Naive B cell (primary cell): ENCODE measurements at regions not wholly inside any gene's neighbourhood (a gene's known extent, or its start where the extent isn't known, plus 50 kb on each side); places are given as distances from the start of the nearest gene placed in this dataset.
"Not testable (repeated sequence)": the region's sequence is repeated elsewhere in the genome, so short reads cannot be mapped to it uniquely, and the experiment has no call there.

Experiments used
- ATAC-seq, 2 donors: fragments of 150-1000 bp; cut with Tn5 transposase; 2 replicates each; pipeline ENCODE4 v1.10.0; 2021; ENCODE audit warnings: low read depth in 2 of 2, mild to moderate bottlenecking in 2 of 2, moderate library complexity in 2 of 2
- DNase-seq: peaks from one replicate; pipeline ENCODE4 v3.0.0; 2022
- H3K27ac Mint-ChIP-seq, 6 donors: one replicate each; pipeline ENCODE4 v1.8.0; 2020 to 2022; ENCODE audit warnings: mild to moderate bottlenecking in 6 of 6, mixed read lengths in 6 of 6, moderate library complexity in 5 of 6, inconsistent platforms in 2 of 6
- H3K27me3 Mint-ChIP-seq, 3 donors: one replicate each; pipeline ENCODE4 v1.8.0; 2021 to 2022; ENCODE audit warnings: mixed read lengths in 3 of 3, mild to moderate bottlenecking in 1 of 3
- H3K36me3 Mint-ChIP-seq, 2 donors: one replicate each; pipeline ENCODE4 v1.8.0; 2020 to 2022; ENCODE audit warnings: mixed read lengths in 2 of 2, inconsistent platforms in 1 of 2, mild to moderate bottlenecking in 1 of 2
- H3K4me1 Mint-ChIP-seq, 3 donors: one replicate each; pipeline ENCODE4 v1.8.0; 2020 to 2022; ENCODE audit warnings: mixed read lengths in 3 of 3, inconsistent platforms in 1 of 3, mild to moderate bottlenecking in 1 of 3, moderate library complexity in 1 of 3
- H3K4me3 Mint-ChIP-seq, 8 donors: one replicate each; pipeline ENCODE4 v1.8.0; 2020 to 2022; ENCODE audit warnings: mild to moderate bottlenecking in 8 of 8, mixed read lengths in 8 of 8, moderate library complexity in 8 of 8, inconsistent platforms in 2 of 8
- H3K9me3 Mint-ChIP-seq, 7 donors: one replicate each; pipeline ENCODE4 v1.8.0; 2020 to 2022; ENCODE audit warnings: mixed read lengths in 7 of 7, mild to moderate bottlenecking in 5 of 7, inconsistent platforms in 2 of 7, moderate library complexity in 1 of 7

DNA sequence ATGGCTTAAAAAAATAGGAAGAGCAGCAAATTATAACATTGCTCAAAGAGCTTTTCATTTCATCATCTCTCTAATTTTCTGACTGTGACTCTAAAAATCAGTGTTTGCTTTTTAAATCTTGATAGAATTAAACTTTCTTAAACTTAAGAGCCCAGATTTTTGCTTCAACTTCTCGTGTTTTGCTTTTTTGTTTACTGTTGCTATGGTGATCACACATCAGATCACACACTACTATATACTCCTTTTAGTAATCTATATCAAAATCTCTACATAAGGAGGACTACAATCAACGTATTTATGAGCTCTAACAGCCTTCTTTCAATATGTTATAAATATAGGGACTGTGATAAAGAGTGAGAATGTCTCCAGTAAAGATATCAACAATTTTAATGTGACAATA, 537.3 kb downstream of the KCNT2 start:
- Mint-ChIP-seq H3K9me3 (peaks cover 0 to 2% (median 0%) of the 10 kb centered on the region in 7 donors), H3K4me3 (no peak overlapping the region), H3K36me3 (no peaks in the 10 kb centered on the region), H3K4me1 (no peaks in the 10 kb centered on the region), H3K27me3 (no peaks in the 10 kb centered on the region), H3K27ac (no peak overlapping the region)
- no peak for DNase-seq
- no peak for ATAC-seq

DNA sequence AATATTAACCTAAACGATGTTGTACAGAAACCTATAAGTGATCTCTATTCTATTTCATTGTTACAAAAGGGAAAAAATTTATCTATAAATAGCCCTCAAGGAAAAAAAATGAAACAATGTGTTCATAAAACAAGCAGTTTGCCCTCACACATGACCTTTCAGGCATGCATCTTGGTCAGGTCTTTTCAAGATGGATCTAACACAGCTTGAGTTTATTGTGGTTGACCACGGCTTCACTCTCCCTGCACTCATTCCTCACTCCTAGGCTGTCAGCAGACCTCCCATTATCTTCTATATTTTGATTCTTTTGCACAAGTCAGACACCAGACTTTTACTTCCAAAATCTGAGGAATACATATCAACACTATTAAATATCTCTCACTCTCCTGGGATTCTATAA, 544.3 kb downstream of the KCNT2 start:
- no peaks in the 10 kb centered on the region for H3K36me3 Mint-ChIP-seq

DNA sequence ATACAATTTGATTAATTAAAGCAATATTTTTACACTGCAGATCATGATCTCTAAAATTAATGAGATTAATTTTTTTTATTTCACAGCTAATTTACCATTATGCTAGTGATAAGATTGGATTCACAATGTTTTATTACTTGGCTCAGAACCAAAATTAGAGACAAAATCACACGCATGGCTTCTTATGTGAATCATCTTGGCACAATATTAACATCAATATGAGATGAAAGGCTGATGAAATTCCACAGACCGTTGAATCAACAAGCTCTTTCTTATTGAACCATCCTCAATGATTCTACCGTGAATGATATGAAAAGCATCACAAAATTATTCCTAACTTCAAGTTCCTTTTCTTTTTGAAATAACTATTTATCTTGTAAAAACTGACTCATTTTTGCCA, 544.9 kb downstream of the KCNT2 start:
- ATAC-seq (no peak), DNase-seq (no peak)
- H3K9me3 Mint-ChIP-seq, result peaks cover 0 to 6% (median 0%) of the 10 kb centered on the region in 7 donors
- H3K27me3 Mint-ChIP-seq, result no peaks in the 10 kb centered on the region
- no peaks in the 10 kb centered on the region for H3K36me3 Mint-ChIP-seq
- no peak overlapping the region for H3K4me3 Mint-ChIP-seq
- H3K27ac Mint-ChIP-seq, result no peak overlapping the region
- H3K4me1 Mint-ChIP-seq, result no peaks in the 10 kb centered on the region

More for the DNA sequence above, 544.3 kb downstream of the KCNT2 start:
- no peak overlapping the region for H3K4me3 Mint-ChIP-seq
- no peaks in the 10 kb centered on the region for H3K4me1 Mint-ChIP-seq
- DNase-seq (no peak), ATAC-seq (no peak)
- H3K27me3 Mint-ChIP-seq, result no peaks in the 10 kb centered on the region
- H3K9me3 Mint-ChIP-seq, result peaks cover 0 to 6% (median 0%) of the 10 kb centered on the region in 7 donors
- H3K27ac Mint-ChIP-seq, result no peak overlapping the region

DNA sequence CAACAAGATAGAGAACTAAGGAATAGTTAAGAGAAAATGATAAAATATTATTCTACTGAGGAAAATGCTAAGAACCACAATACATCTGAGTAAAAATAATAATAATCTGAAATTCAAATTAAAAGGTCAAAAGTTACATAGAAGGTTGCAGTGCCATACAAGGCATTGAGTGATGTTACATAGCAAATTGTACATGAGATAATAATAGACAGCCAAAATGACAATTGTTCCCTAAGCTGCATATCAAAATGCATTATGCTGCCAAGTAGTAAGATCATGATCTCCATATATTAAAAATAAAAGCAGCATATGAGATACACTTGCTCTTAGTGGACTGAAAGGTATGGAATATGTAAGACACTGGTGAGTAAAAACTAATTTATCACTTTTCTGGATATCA, 547.7 kb downstream of the KCNT2 start:
- H3K36me3 Mint-ChIP-seq, result no peaks in the 10 kb centered on the region
- peaks cover 0 to 3% (median 0%) of the 10 kb centered on the region in 7 donors for H3K9me3 Mint-ChIP-seq
- H3K27ac Mint-ChIP-seq, result no peak overlapping the region
- H3K27me3 Mint-ChIP-seq, result no peaks in the 10 kb centered on the region
- no peaks in the 10 kb centered on the region for H3K4me1 Mint-ChIP-seq
- no peak for DNase-seq
- ATAC-seq, result no peak
- no peak overlapping the region for H3K4me3 Mint-ChIP-seq

DNA sequence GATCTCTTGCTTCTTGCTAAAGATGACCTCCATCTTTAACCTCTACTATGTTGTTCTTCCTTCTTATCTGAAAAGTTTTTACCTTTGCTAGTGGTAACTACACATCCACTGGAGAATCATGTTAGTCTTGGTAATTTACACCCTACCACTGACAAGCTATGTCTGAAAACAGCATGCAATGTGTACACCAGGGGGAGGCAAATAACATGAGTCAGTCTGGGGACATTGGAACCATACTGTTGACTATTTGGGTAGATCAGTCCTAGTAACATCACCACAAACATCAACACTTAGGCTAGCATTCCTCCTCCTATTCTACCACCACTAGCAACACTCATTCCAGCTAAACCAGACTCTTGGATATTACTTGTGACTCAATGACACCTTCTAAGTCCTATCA, 549.0 kb downstream of the KCNT2 start:
- no peak overlapping the region for H3K27ac Mint-ChIP-seq
- H3K9me3 Mint-ChIP-seq, result peaks cover 0 to 2% (median 0%) of the 10 kb centered on the region in 7 donors
- no peaks in the 10 kb centered on the region for H3K27me3 Mint-ChIP-seq
- ATAC-seq (no peak), DNase-seq (no peak)
- H3K4me1 Mint-ChIP-seq, result no peaks in the 10 kb centered on the region
- H3K4me3 Mint-ChIP-seq, result no peak overlapping the region
- H3K36me3 Mint-ChIP-seq, result no peaks in the 10 kb centered on the region

DNA sequence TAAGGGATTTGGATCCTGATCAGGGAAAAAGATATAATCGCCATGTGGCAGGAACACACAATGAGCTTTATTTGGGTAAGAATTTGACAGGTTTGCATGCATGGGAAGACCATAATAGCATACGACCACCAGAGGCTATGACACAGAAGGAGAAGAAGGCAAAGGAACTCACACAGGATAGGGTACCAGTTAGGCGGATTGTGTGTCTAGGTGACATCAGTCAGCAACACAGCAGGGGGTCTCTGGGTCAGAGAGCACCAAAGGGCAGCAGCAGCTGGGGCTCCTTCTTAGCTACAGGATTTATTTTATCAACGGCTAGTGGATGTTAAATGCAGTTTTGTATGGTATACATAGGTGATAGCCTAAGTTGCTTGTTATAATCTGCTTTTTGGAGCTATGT, 551.3 kb downstream of the KCNT2 start:
- ATAC-seq, result no peak
- Mint-ChIP-seq H3K4me1 (no peaks in the 10 kb centered on the region), H3K4me3 (no peak overlapping the region), H3K27me3 (no peaks in the 10 kb centered on the region), H3K36me3 (no peaks in the 10 kb centered on the region), H3K9me3 (peaks cover 0 to 2% (median 0%) of the 10 kb centered on the region in 7 donors), H3K27ac (no peak overlapping the region)
- no peak for DNase-seq

DNA sequence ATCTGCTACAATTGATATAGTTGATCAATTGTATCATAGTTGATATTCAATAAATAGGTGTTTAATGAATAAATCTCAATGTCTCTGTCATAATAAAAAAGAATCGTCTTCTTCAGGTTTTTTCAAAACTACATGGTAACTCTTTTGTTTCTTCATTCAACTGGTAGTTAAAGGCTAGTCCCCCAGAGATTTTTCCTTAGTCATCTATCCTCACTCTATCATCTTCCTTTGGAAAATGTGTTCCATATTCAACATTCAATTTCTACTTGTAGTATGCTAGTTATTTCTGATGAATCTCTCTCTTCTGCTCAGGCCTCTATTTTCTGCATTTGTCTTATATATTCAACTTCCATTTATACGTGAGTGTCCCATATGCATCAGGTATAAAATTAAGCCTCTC, 558.8 kb downstream of the KCNT2 start:
- no peaks in the 10 kb centered on the region for H3K36me3 Mint-ChIP-seq
- DNase-seq (no peak), ATAC-seq (no peak)
- no peak overlapping the region for H3K27ac Mint-ChIP-seq
- H3K9me3 Mint-ChIP-seq, result peaks cover 0 to 2% (median 0%) of the 10 kb centered on the region in 7 donors
- no peaks in the 10 kb centered on the region for H3K27me3 Mint-ChIP-seq
- no peaks in the 10 kb centered on the region for H3K4me1 Mint-ChIP-seq
- H3K4me3 Mint-ChIP-seq, result no peak overlapping the region

DNA sequence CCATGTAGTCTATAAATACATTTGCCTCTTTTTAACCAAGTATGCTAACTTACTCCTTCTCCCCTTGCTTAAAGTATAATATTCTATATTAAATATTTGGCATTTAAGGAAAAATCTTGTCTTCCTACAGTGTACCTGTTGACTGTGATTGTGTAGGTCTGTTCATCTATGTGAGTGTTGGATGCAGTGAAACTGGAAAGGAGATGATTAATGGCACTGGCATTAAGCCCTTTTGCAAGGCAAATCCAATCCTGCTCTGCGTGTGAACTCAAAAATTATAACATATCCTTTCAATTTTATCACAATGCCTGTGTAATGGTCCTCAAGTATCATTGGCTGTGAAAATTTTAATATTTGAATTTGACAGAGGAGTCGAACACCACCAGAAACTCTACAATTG, 565.0 kb downstream of the KCNT2 start:
- H3K27me3 Mint-ChIP-seq, result no peaks in the 10 kb centered on the region
- no peaks in the 10 kb centered on the region for H3K36me3 Mint-ChIP-seq
- H3K27ac Mint-ChIP-seq, result no peak overlapping the region
- no peaks in the 10 kb centered on the region for H3K4me1 Mint-ChIP-seq
- ATAC-seq (no peak), DNase-seq (no peak)
- H3K9me3 Mint-ChIP-seq, result peaks cover 0 to 20% (median 8%) of the 10 kb centered on the region in 7 donors
- H3K4me3 Mint-ChIP-seq, result no peak overlapping the region

DNA sequence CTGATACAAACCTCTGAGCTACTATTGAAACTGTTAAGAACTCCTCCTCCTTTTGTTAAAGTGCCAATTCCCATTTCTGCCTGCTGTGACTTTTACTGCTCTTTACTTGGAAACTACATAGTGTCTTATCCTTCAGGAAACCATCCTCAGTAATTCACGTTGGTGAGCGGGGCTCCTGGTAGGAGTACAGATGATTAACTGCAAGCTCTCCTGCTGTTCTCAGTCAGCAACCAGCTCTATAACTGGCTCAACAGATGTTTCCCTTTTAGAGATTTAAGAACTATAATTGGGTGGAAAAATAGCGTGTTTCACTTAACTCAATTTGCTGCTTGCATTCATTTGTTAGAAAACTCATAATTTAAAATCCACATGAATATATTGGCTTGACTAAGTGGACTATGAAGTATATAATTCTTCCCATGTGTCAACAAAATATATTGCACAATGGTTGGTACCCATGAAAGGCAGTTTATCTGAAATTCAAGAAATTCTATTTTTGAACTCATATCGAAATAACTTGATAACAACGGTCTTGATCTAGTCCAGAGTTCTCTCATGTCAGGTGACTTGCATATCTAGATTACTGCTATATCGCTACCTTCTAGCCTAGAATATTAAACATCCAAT, 574.0 kb downstream of the KCNT2 start:
- ATAC-seq (no peak), DNase-seq (no peak)
- H3K27me3 Mint-ChIP-seq, result no peaks in the 10 kb centered on the region
- H3K36me3 Mint-ChIP-seq, result no peaks in the 10 kb centered on the region
- no peak overlapping the region for H3K27ac Mint-ChIP-seq
- peaks cover 0 to 11% (median 5%) of the 10 kb centered on the region in 7 donors for H3K9me3 Mint-ChIP-seq
- no peaks in the 10 kb centered on the region for H3K4me1 Mint-ChIP-seq
- no peak overlapping the region for H3K4me3 Mint-ChIP-seq

DNA sequence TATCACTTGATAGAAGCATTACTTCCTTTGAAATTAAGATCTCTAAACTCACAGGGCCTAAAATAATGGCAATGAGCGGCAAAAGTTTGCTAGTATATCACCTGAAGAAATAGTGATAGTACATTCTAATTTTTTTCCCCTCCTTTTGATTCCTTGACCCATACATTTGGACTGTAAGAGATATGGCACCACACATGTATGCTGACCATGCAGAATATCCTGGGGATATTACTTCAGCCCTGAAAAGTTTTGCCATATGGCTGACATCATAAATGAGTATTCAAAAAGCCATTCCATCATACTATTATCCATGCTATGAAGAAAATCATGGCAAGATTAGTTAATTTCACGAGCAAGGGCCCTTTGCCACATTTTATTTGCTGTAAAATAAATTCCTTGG, 576.9 kb downstream of the KCNT2 start:
- not testable (repeated sequence) for H3K36me3 Mint-ChIP-seq, H3K9me3 Mint-ChIP-seq

DNA sequence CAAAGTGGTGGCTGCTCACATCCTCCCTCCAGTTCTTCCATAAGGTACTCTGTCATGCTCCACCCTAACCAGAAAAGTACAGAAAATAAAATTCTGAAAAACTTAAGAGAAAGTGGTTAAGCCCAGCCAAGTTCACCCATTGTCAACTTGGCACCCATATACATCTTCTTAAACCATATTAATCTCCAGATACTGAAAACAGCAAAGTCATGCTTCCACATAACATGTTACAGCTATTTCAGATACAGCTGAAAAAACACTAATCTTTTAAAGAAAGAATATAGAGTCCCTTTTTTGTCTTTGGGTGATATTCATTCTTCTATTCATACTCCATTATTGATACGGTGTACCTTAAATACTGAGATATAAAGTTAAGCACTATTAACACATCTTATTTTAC, 577.8 kb downstream of the KCNT2 start:
- H3K27ac Mint-ChIP-seq, result no peak overlapping the region
- H3K9me3 Mint-ChIP-seq, result no peaks in the 10 kb centered on the region
- DNase-seq, result no peak
- no peaks in the 10 kb centered on the region for H3K4me1 Mint-ChIP-seq
- ATAC-seq, result no peak
- no peaks in the 10 kb centered on the region for H3K36me3 Mint-ChIP-seq
- no peak overlapping the region for H3K4me3 Mint-ChIP-seq
- H3K27me3 Mint-ChIP-seq, result no peaks in the 10 kb centered on the region

More for the DNA sequence above, 576.9 kb downstream of the KCNT2 start:
- not testable (repeated sequence) for ATAC-seq, H3K4me1 Mint-ChIP-seq, DNase-seq, H3K4me3 Mint-ChIP-seq, H3K27me3 Mint-ChIP-seq, H3K27ac Mint-ChIP-seq

DNA sequence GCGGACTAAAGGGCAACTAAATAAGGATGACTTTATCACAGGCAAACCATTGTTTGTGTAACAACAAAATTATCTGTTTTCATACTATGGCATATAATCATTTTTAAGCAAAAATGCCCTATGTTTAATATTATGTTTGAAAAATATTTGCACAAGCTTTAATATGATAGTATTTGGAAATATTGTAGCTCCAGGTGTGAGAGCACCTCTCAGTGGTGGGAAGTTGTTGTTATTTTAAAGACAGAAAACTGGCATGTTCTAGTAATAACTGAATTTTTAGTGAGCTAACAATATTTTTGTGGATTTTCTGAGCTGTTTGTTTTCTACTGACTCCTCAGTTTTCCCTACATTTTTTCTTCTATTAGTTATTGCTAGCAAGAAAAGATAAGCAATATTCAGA, 578.8 kb downstream of the KCNT2 start:
- ATAC-seq (no peak), DNase-seq (no peak)
- Mint-ChIP-seq H3K36me3 (no peaks in the 10 kb centered on the region), H3K27ac (no peak overlapping the region), H3K4me3 (no peak overlapping the region), H3K9me3 (no peaks in the 10 kb centered on the region), H3K27me3 (no peaks in the 10 kb centered on the region), H3K4me1 (no peaks in the 10 kb centered on the region)

DNA sequence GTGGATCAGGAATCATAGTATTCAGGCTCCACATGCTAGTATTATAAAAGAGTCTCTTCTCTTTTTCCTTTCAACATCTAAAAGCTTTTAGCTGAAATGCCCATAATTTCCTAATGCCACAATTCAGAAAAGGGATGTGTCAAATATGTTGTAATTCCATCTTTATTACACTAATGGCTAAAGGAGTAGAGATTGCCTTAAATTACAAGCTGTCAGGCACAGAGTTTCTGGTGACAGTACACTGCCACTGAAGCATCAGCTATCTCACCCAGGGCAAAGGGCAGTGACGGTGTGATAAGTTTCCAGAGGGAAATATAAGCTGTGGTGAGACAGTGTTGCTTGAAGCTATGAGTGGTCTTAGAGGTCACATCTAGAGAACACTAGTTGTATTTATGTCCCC, 581.1 kb downstream of the KCNT2 start:
- H3K4me1 Mint-ChIP-seq, result no peaks in the 10 kb centered on the region
- H3K27me3 Mint-ChIP-seq, result no peaks in the 10 kb centered on the region
- H3K4me3 Mint-ChIP-seq, result no peak overlapping the region
- no peaks in the 10 kb centered on the region for H3K9me3 Mint-ChIP-seq
- DNase-seq (no peak), ATAC-seq (no peak)
- no peaks in the 10 kb centered on the region for H3K36me3 Mint-ChIP-seq
- no peak overlapping the region for H3K27ac Mint-ChIP-seq

DNA sequence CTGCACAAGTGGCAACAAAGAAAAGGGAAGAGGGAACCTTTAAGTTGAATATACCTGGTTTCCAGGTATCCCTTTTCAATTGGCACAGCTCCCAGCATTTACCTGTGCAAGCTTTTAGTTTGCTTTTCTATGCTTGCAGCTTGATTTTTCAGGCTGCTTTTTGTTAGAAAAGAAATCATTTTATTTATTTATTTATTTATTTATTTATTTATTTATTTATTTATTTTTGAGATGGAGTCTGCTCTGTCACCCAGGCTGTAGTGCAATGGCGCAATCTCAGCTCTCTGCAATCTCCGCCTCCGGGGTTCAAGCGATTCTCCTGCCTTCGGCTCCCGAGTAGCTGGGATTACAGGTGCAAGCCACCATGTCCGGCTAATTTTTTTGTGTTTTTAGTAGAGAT, 587.1 kb downstream of the KCNT2 start:
- H3K4me1 Mint-ChIP-seq, H3K27me3 Mint-ChIP-seq, H3K4me3 Mint-ChIP-seq, ATAC-seq, H3K27ac Mint-ChIP-seq, H3K9me3 Mint-ChIP-seq, H3K36me3 Mint-ChIP-seq, DNase-seq: not testable (repeated sequence)

DNA sequence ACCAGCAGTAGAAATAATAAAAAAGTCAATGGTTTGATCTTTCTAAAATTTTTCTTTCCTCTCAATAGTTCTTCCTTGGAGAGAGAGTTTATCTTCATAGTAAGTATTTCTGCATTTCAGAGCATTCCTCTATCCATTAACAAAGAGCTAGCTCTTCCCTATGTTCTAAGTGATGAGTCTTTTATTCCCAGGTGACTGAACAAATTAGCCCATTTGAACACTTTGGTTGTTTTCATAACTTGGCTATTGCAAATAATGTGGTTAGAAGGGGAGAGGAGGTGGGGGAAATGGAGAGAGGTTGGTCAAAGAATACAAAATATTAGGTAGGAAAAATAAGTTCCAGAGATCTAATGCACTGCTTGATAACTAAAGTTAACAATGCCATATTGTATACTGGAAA, 598.9 kb downstream of the KCNT2 start:
- no peaks in the 10 kb centered on the region for H3K27me3 Mint-ChIP-seq
- no peak overlapping the region for H3K4me3 Mint-ChIP-seq
- no peak for DNase-seq
- H3K4me1 Mint-ChIP-seq, result no peaks in the 10 kb centered on the region
- no peaks in the 10 kb centered on the region for H3K9me3 Mint-ChIP-seq
- no peak overlapping the region for H3K27ac Mint-ChIP-seq
- no peak for ATAC-seq
- no peaks in the 10 kb centered on the region for H3K36me3 Mint-ChIP-seq
